ENCODE measurements at regions not wholly inside any gene's neighbourhood (a gene's known extent, or its start where the extent isn't known, plus 50 kb on each side); places are given as distances from the start of the nearest gene placed in this dataset.

DNA sequence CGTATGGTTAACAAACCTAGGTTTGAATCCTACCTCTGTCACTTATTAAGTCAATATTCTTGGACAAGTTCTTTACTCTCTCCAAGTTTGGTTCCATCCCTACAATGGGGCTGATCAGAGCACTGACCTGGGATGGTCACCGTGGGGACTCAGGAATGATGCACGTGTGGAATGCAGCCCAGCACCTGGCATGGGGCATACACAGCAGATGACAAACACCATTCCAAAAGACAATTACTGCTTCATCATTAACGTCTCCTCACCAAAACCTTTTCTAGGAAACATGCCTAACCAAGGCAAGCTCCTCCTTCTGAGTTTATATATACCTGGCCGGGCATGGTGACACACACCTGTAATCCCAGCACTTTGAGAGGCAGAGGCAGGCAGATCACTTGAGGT is 532.9 kb upstream of the ID2 start:
- H2AFZ ChIP-seq (ENCODE audit: low read depth, low read length, poor library complexity, severe bottlenecking) = no peak overlapping the region
- H3K9me3 ChIP-seq (ENCODE audit: control insufficient read depth in 1 of 2, insufficient read depth in 1 of 2, low read depth in 1 of 2, low read length in 2 of 2) = no peaks in the 10 kb centered on the region
- H3K4me2 ChIP-seq (ENCODE audit: low read length) = no peak overlapping the region
- TF ChIP-seq RAD21 (IDR thresholded peaks at IDR 0.05; ENCODE audit: low read depth) (no peak), EZH2phosphoT487 (IDR thresholded peaks at IDR 0.05; ENCODE audit: borderline replicate concordance) (no peak), SIN3A (IDR thresholded peaks at IDR 0.05; ENCODE audit: low read depth) (no peak), TCF7L2 (IDR thresholded peaks at IDR 0.05; ENCODE audit: borderline replicate concordance, extremely low read depth, insufficient read depth, insufficient read length) (no peak), POLR2AphosphoS5 (IDR thresholded peaks at IDR 0.05; ENCODE audit: low read depth, low read length) (no peak), CTCF (IDR thresholded peaks at IDR 0.05 in 2 of 3, conservative IDR thresholded peaks at IDR 0.05 in 1 of 3; ENCODE audit: borderline replicate concordance in 1 of 3, insufficient read depth in 1 of 3, low read depth in 2 of 3, low read length in 2 of 3) (no peak), POLR2A (IDR thresholded peaks at IDR 0.05; ENCODE audit: borderline replicate concordance, extremely low read depth, insufficient read depth, insufficient read length) (no peak), MAX (IDR thresholded peaks at IDR 0.05) (no peak), ZBTB33 (IDR thresholded peaks at IDR 0.05; ENCODE audit: extremely low read depth, insufficient replicate concordance, low read length) (no peak), YY1 (IDR thresholded peaks at IDR 0.05; ENCODE audit: extremely low read depth, insufficient replicate concordance, low read depth, low read length) (no peak), EZH2 (IDR thresholded peaks at IDR 0.05) (no peak), ZFX (IDR thresholded peaks at IDR 0.05) (no peak), CEBPB (IDR thresholded peaks at IDR 0.05; ENCODE audit: low read depth) (no peak), CBX3 (IDR thresholded peaks at IDR 0.05; ENCODE audit: low read depth) (no peak)
- TF ChIP-seq, protein P1, sequence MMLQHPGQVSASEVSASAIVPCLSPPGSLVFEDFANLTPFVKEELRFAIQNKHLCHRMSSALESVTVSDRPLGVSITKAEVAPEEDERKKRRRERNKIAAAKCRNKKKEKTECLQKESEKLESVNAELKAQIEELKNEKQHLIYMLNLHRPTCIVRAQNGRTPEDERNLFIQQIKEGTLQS (IDR thresholded peaks at IDR 0.05) = no peak
- H3K79me2 ChIP-seq (ENCODE audit: insufficient read depth, low read length) = no peaks in the 10 kb centered on the region
- no peaks in the 10 kb centered on the region for H3K36me3 ChIP-seq (ENCODE audit: control insufficient read depth in 1 of 2, insufficient read depth in 2 of 2, low read length in 2 of 2)
- H3K9me2 ChIP-seq (ENCODE audit: insufficient read depth) = no peaks in the 10 kb centered on the region
- RAD21 ChIA-PET (ENCODE audit: low non-redundant PET in 1 of 2, low total read pairs in 2 of 2, uncharacterized antibody in 2 of 2, unreplicated experiment in 2 of 2) = no interaction called here
- no TSS peak for BruUV-seq (replicated peaks)
- intact Hi-C loops (cut with micrococcal nuclease) = no loop called here
- DNase-seq (ENCODE audit: low read depth, low spot score) (no peak), ATAC-seq (no peak)
- CTCF ChIA-PET = no interaction called here
- no peaks in the 10 kb centered on the region for H3K27me3 ChIP-seq (ENCODE audit: insufficient read depth, low read length)
- no peak overlapping the region for H3K4me3 ChIP-seq (replicated peaks in 1 of 2; ENCODE audit: low read depth in 1 of 2, low read length in 2 of 2)
- POLR2A ChIA-PET = no interaction called here
- H3K9ac ChIP-seq (ENCODE audit: low read length) = no peak overlapping the region
- H4K20me1 ChIP-seq (ENCODE audit: insufficient read depth) = no peaks in the 10 kb centered on the region
- H3K27ac ChIP-seq (ENCODE audit: low read depth, low read length) = no peak overlapping the region
- H3K4me1 ChIP-seq (ENCODE audit: control insufficient read depth in 1 of 2, insufficient read depth in 2 of 2, low read length in 2 of 2) = peaks cover 0 to 7% of the 10 kb centered on the region in 2 experiments; a peak in 2 of 4 replicates
